ENCODE measurements at regions not wholly inside any gene's neighbourhood (a gene's known extent, or its start where the extent isn't known, plus 50 kb on each side); places are given as distances from the start of the nearest gene placed in this dataset.

DNA sequence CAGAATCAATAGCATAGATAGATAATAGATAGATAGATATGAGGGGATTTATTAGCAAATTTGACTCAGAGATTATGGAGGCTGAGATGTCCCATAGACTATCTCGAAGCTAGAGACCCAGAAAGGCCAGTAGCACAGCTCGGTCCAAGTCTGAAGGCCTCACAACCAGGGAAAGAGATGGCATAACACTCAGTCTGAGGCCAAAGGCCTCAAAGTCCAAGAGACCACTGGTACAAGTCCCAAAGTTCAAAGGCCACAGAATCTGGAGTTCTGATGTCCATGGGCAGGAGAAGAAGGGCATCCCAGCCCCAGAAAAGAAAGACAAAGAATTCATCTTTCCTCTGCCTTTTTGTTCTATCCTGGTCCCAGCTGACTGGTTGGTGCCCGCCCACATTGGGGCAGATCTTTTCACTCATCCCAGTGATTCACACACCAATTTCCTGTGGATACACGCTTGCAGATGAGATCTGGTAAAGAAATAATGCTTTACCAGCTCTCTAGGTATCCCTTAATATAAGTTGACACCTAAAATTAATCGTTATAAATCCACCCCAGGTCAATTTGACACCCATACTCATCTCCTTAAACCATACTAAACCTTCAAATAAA is 127.8 kb upstream of the FBN2 start:
- TF ChIP-seq POLR2AphosphoS5 (IDR thresholded peaks at IDR 0.05; ENCODE audit: low read depth, low read length) = no peak
- TF ChIP-seq POLR2A (IDR thresholded peaks at IDR 0.05; ENCODE audit: low read depth, low read length) = no peak
